Endodermal cell (in vitro differentiated cells): ENCODE measurements at regions not wholly inside any gene's neighbourhood (a gene's known extent, or its start where the extent isn't known, plus 50 kb on each side); places are given as distances from the start of the nearest gene placed in this dataset.

Experiments
- DNase-seq: peaks from one replicate; pipeline ENCODE4 v3.0.0-alpha.2; 2017
- H3K27ac ChIP-seq: 2 replicates; pipeline ENCODE4 v1.5.1; 2013; ENCODE audit warnings: mild to moderate bottlenecking, low read depth, low read length, moderate library complexity
- H3K27me3 ChIP-seq: 2 replicates; pipeline ENCODE4 v1.6.1; 2013; ENCODE audit warnings: mild to moderate bottlenecking, low read length, moderate library complexity; ENCODE audit not compliant: insufficient read depth, control insufficient read depth, poor library complexity, severe bottlenecking
- H3K36me3 ChIP-seq: 2 replicates; pipeline ENCODE4 v1.7.0; 2013; ENCODE audit warnings: mild to moderate bottlenecking, low read length, moderate library complexity; ENCODE audit not compliant: control insufficient read depth, insufficient read depth
- H3K4me1 ChIP-seq: one replicate; pipeline ENCODE4 v1.7.0; 2013; ENCODE audit warnings: low read length; ENCODE audit not compliant: control insufficient read depth, insufficient read depth
- H3K4me3 ChIP-seq: 2 replicates; pipeline ENCODE4 v1.5.1; 2013; ENCODE audit warnings: mild to moderate bottlenecking, low read length, moderate library complexity
- H3K9ac ChIP-seq: 2 replicates; pipeline ENCODE4 v1.6.1; 2013; ENCODE audit warnings: mild to moderate bottlenecking, low read length, moderate library complexity; ENCODE audit not compliant: poor library complexity, severe bottlenecking; ENCODE audit errors: extremely low read depth
- H3K9me3 ChIP-seq: 2 replicates; pipeline ENCODE4 v1.6.1; 2013; ENCODE audit warnings: mild to moderate bottlenecking, low read length, moderate library complexity; ENCODE audit not compliant: control insufficient read depth
- H3K27ac Mint-ChIP-seq: 2 replicates; pipeline ENCODE4 v1.8.0; 2020; ENCODE audit warnings: mixed read lengths
- H3K27me3 Mint-ChIP-seq: 2 replicates; pipeline ENCODE4 v1.8.0; 2021; ENCODE audit warnings: mild to moderate bottlenecking, mixed read lengths; ENCODE audit not compliant: insufficient read depth
- H3K36me3 Mint-ChIP-seq: 2 replicates; pipeline ENCODE4 v1.8.0; 2020; ENCODE audit warnings: low read depth, mixed read lengths
- H3K4me1 Mint-ChIP-seq: 2 replicates; pipeline ENCODE4 v1.8.0; 2020; ENCODE audit warnings: mixed read lengths
- H3K4me3 Mint-ChIP-seq: 2 replicates; pipeline ENCODE4 v1.8.0; 2020; ENCODE audit warnings: mild to moderate bottlenecking, moderate library complexity, mixed read lengths
- H3K9me3 Mint-ChIP-seq: 2 replicates; pipeline ENCODE4 v1.8.0; 2020; ENCODE audit warnings: mild to moderate bottlenecking, mixed read lengths
- CTCF ChIP-seq: fragments of 200-600 bp; sonication (generic); conservative IDR thresholded peaks from 2 replicates; pipeline ENCODE4 v1.5.0; 2021; ENCODE audit warnings: antibody characterized with exemption, mild to moderate bottlenecking
- WGBS, 2 experiments: methylation state at CpG; one replicate each; pipeline versions ENCODE4 v1.1.5 to v1.1.7; 2013; ENCODE audit warnings: missing lambda C conversion rate in 2 of 2, mixed read lengths in 1 of 2; ENCODE audit not compliant: insufficient coverage in 1 of 2, insufficient read length in 1 of 2; 5-methylcytosine and 5-hydroxymethylcytosine counted together

GRCh38 chr3:177579419-177579818, 382.1 kb upstream of the TBL1XR1 start:
- H3K27ac Mint-ChIP-seq, result no peak overlapping the region
- no peak overlapping the region for H3K27ac ChIP-seq
- 96% methylated on average over 4 of the region's 4 CpGs for WGBS, 2 experiments

GRCh38 chr3:177580437-177580836, 383.2 kb upstream of the TBL1XR1 start:
- Histone ChIP-seq H3K4me1 (no peaks in the 10 kb centered on the region), H3K9ac (no peak overlapping the region), H3K27ac (no peak overlapping the region), H3K27me3 (no peaks in the 10 kb centered on the region), H3K9me3 (no peaks in the 10 kb centered on the region), H3K4me3 (no peak overlapping the region), H3K36me3 (no peaks in the 10 kb centered on the region)
- WGBS, 2 experiments, result 91 to 100% methylated on average over 1 of the region's 2 CpGs
- no peak for TF ChIP-seq CTCF
- Mint-ChIP-seq H3K4me3 (no peak overlapping the region), H3K27me3 (no peaks in the 10 kb centered on the region), H3K36me3 (peaks cover 2% of the 10 kb centered on the region), H3K4me1 (peaks cover 6% of the 10 kb centered on the region), H3K27ac (no peak overlapping the region), H3K9me3 (no peaks in the 10 kb centered on the region)
- no peak for DNase-seq

More at GRCh38 chr3:177579419-177579818, 382.1 kb upstream of the TBL1XR1 start:
- H3K27me3 ChIP-seq, result no peaks in the 10 kb centered on the region
- DNase-seq, result no peak
- no peaks in the 10 kb centered on the region for H3K9me3 ChIP-seq
- no peaks in the 10 kb centered on the region for H3K36me3 ChIP-seq
- Mint-ChIP-seq H3K4me3 (no peak overlapping the region), H3K27me3 (no peaks in the 10 kb centered on the region), H3K4me1 (peaks cover 9% of the 10 kb centered on the region), H3K9me3 (no peaks in the 10 kb centered on the region), H3K36me3 (peaks cover 2% of the 10 kb centered on the region)
- H3K4me1 ChIP-seq, result no peaks in the 10 kb centered on the region
- H3K4me3 ChIP-seq, result no peak overlapping the region
- no peak for TF ChIP-seq CTCF
- no peak overlapping the region for H3K9ac ChIP-seq

GRCh38 chr3:177585271-177585670, 388.0 kb upstream of the TBL1XR1 start:
- no peaks in the 10 kb centered on the region for H3K36me3 ChIP-seq
- Mint-ChIP-seq H3K36me3 (peaks cover 2% of the 10 kb centered on the region), H3K9me3 (peaks cover 12% of the 10 kb centered on the region), H3K4me3 (no peak overlapping the region), H3K27ac (no peak overlapping the region), H3K4me1 (peaks cover 6% of the 10 kb centered on the region), H3K27me3 (no peaks in the 10 kb centered on the region)
- H3K9ac ChIP-seq, result no peak overlapping the region
- no peak for TF ChIP-seq CTCF
- H3K4me3 ChIP-seq, result no peak overlapping the region
- H3K4me1 ChIP-seq, result peaks cover 5% of the 10 kb centered on the region
- H3K27ac ChIP-seq, result no peak overlapping the region
- no peaks in the 10 kb centered on the region for H3K27me3 ChIP-seq
- H3K9me3 ChIP-seq, result peaks cover 5% of the 10 kb centered on the region
- no peak for DNase-seq
- WGBS, 2 experiments, result 88% methylated on average over 1 to 2 of the region's 3 CpGs
